ENCODE measurements at regions not wholly inside any gene's neighbourhood (a gene's known extent, or its start where the extent isn't known, plus 50 kb on each side); places are given as distances from the start of the nearest gene placed in this dataset.

- TF ChIP-seq CREB1 (IDR thresholded peaks at IDR 0.05; ENCODE audit: low read depth) (no peak), NFIC (IDR thresholded peaks at IDR 0.05) (no peak), CEBPB (IDR thresholded peaks at IDR 0.05) (no peak), EGR1 (IDR thresholded peaks at IDR 0.05) (no peak), EP300 (IDR thresholded peaks at IDR 0.05; ENCODE audit: borderline replicate concordance) (no peak), ZBTB7A (IDR thresholded peaks at IDR 0.05; ENCODE audit: low read depth) (no peak)
Measured at GRCh38 chr4:96429657-96430056, 589.8 kb downstream of the PDHA2 start.

- no peak for TF ChIP-seq ZBTB7A (IDR thresholded peaks at IDR 0.05; ENCODE audit: low read depth)
- TF ChIP-seq TEAD4 (IDR thresholded peaks at IDR 0.05): no peak
- no peak for TF ChIP-seq MAX (IDR thresholded peaks at IDR 0.05)
- TF ChIP-seq EP300 (IDR thresholded peaks at IDR 0.05; ENCODE audit: borderline replicate concordance): no peak
- TF ChIP-seq RAD21 (IDR thresholded peaks at IDR 0.05; ENCODE audit: low read depth): no peak
- TF ChIP-seq CEBPB (IDR thresholded peaks at IDR 0.05): no peak
- TF ChIP-seq FOXM1 (IDR thresholded peaks at IDR 0.05; ENCODE audit: borderline replicate concordance, low read depth): no peak
- TF ChIP-seq NFIC (IDR thresholded peaks at IDR 0.05): no peak
- TF ChIP-seq YY1 (IDR thresholded peaks at IDR 0.05; ENCODE audit: low read depth): no peak
- no peak for TF ChIP-seq TCF12 (IDR thresholded peaks at IDR 0.05; ENCODE audit: low read depth)
- no peak for TF ChIP-seq CREB1 (IDR thresholded peaks at IDR 0.05; ENCODE audit: low read depth)
- no peak for TF ChIP-seq EGR1 (IDR thresholded peaks at IDR 0.05)
Measured at GRCh38 chr4:96431094-96431493, 591.2 kb downstream of the PDHA2 start.

- no peak for TF ChIP-seq USF1 (IDR thresholded peaks at IDR 0.05)
- TF ChIP-seq ZBTB7A (IDR thresholded peaks at IDR 0.05; ENCODE audit: low read depth): no peak
- TF ChIP-seq NFIC (IDR thresholded peaks at IDR 0.05): no peak
- no peak for TF ChIP-seq RAD21 (IDR thresholded peaks at IDR 0.05; ENCODE audit: low read depth)
Measured at GRCh38 chr4:96448315-96448872, 608.5 kb downstream of the PDHA2 start.

GRCh38 chr4:96455045-96455720, 615.3 kb downstream of the PDHA2 start:
- TF ChIP-seq TCF12 (IDR thresholded peaks at IDR 0.05; ENCODE audit: low read depth) (no peak), CEBPB (IDR thresholded peaks at IDR 0.05) (no peak), REST (IDR thresholded peaks at IDR 0.05; ENCODE audit: low read depth) (no peak), RAD21 (IDR thresholded peaks at IDR 0.05; ENCODE audit: low read depth) (no peak), ZBTB7A (IDR thresholded peaks at IDR 0.05; ENCODE audit: low read depth) (no peak), USF1 (IDR thresholded peaks at IDR 0.05) (no peak), TAF1 (IDR thresholded peaks at IDR 0.05; ENCODE audit: low read depth) (no peak)

- TF ChIP-seq NFIC (IDR thresholded peaks at IDR 0.05): peak; percentile 31; the same call in 1 of the 2 replicates
Measured at GRCh38 chr4:96458031-96458430, 618.1 kb downstream of the PDHA2 start.

GRCh38 chr4:96459105-96459504, 619.2 kb downstream of the PDHA2 start:
- no peak for TF ChIP-seq YY1 (IDR thresholded peaks at IDR 0.05; ENCODE audit: low read depth)
- no peak for TF ChIP-seq CREB1 (IDR thresholded peaks at IDR 0.05; ENCODE audit: low read depth)

- TF ChIP-seq CEBPB (IDR thresholded peaks at IDR 0.05) (no peak), REST (IDR thresholded peaks at IDR 0.05; ENCODE audit: low read depth) (no peak), EGR1 (IDR thresholded peaks at IDR 0.05) (no peak), NFIC (IDR thresholded peaks at IDR 0.05) (no peak), EP300 (IDR thresholded peaks at IDR 0.05; ENCODE audit: borderline replicate concordance) (no peak), FOXM1 (IDR thresholded peaks at IDR 0.05; ENCODE audit: borderline replicate concordance, low read depth) (no peak), MAX (IDR thresholded peaks at IDR 0.05) (no peak), ZBTB7A (IDR thresholded peaks at IDR 0.05; ENCODE audit: low read depth) (no peak), CREB1 (IDR thresholded peaks at IDR 0.05; ENCODE audit: low read depth) (no peak), YY1 (IDR thresholded peaks at IDR 0.05; ENCODE audit: low read depth) (no peak), RAD21 (IDR thresholded peaks at IDR 0.05; ENCODE audit: low read depth) (no peak), USF1 (IDR thresholded peaks at IDR 0.05) (no peak)
Measured at GRCh38 chr4:96465834-96466233, 625.9 kb downstream of the PDHA2 start.

Data from Ishikawa (cell line).